Parathyroid adenoma (tissue), 2 donors: ENCODE measurements at regions not wholly inside any gene's neighbourhood (a gene's known extent, or its start where the extent isn't known, plus 50 kb on each side); places are given as distances from the start of the nearest gene placed in this dataset.

Experiments
- H2AFZ ChIP-seq: fragments of 300-600 bp; sonication (generic); one replicate; pipeline ENCODE4 v1.7.0; 2017; ENCODE audit warnings: antibody characterized with exemption, mild to moderate bottlenecking
- H3K27ac ChIP-seq: fragments of 300-600 bp; sonication (generic); one replicate; pipeline ENCODE4 v1.7.0; 2017
- H3K27me3 ChIP-seq: fragments of 300-600 bp; sonication (generic); one replicate; pipeline ENCODE4 v1.7.0; 2017; ENCODE audit warnings: low read length; ENCODE audit not compliant: control insufficient read depth, insufficient read depth
- H3K36me3 ChIP-seq: fragments of 300-600 bp; sonication (generic); one replicate; pipeline ENCODE4 v1.7.0; 2017; ENCODE audit warnings: low read length; ENCODE audit not compliant: control insufficient read depth, insufficient read depth
- H3K4me1 ChIP-seq: fragments of 300-600 bp; sonication (generic); one replicate; pipeline ENCODE4 v1.7.0; 2017; ENCODE audit warnings: control low read depth
- H3K4me2 ChIP-seq: fragments of 300-600 bp; sonication (generic); one replicate; pipeline ENCODE4 v1.7.0; 2017; ENCODE audit warnings: low read length
- H3K4me3 ChIP-seq: fragments of 300-600 bp; sonication (generic); one replicate; pipeline ENCODE4 v1.7.0; 2017; ENCODE audit warnings: low read depth, low read length
- H3K79me2 ChIP-seq: fragments of 300-600 bp; sonication (generic); one replicate; pipeline ENCODE4 v1.7.0; 2017; ENCODE audit warnings: control low read depth
- H3K9ac ChIP-seq: fragments of 300-600 bp; sonication (generic); one replicate; pipeline ENCODE4 v1.7.0; 2017; ENCODE audit warnings: mild to moderate bottlenecking
- H3K9me3 ChIP-seq: fragments of 300-600 bp; sonication (generic); one replicate; pipeline ENCODE4 v1.7.0; 2017; ENCODE audit warnings: low read length; ENCODE audit not compliant: control insufficient read depth
- CTCF ChIP-seq: fragments of 300-600 bp; sonication (generic); IDR thresholded peaks from one replicate; pipeline ENCODE4 v1.7.0; 2017; ENCODE audit warnings: antibody characterized with exemption, mild to moderate bottlenecking
- donor health status: primary hyperparathyroidism.

GRCh38 chr7:13241416-13241815, 554.0 kb downstream of the ARL4A start:
- H3K4me1 ChIP-seq: no peaks in the 10 kb centered on the region
- no peak overlapping the region for H2AFZ ChIP-seq
- no peak for TF ChIP-seq CTCF
- H3K9me3 ChIP-seq: no peaks in the 10 kb centered on the region
- no peak overlapping the region for H3K4me3 ChIP-seq
- H3K79me2 ChIP-seq: no peaks in the 10 kb centered on the region
- H3K9ac ChIP-seq: no peak overlapping the region
- H3K27ac ChIP-seq: no peak overlapping the region
- H3K4me2 ChIP-seq: no peak overlapping the region
- no peaks in the 10 kb centered on the region for H3K36me3 ChIP-seq
- H3K27me3 ChIP-seq: no peaks in the 10 kb centered on the region

- Histone ChIP-seq H3K4me2 (no peak overlapping the region), H3K36me3 (no peaks in the 10 kb centered on the region), H3K27ac (no peak overlapping the region), H3K9ac (no peak overlapping the region), H3K4me1 (no peaks in the 10 kb centered on the region), H3K9me3 (no peaks in the 10 kb centered on the region), H2AFZ (no peak overlapping the region), H3K27me3 (no peaks in the 10 kb centered on the region), H3K4me3 (no peak overlapping the region), H3K79me2 (no peaks in the 10 kb centered on the region)
- no peak for TF ChIP-seq CTCF
These were observed 570.2 kb downstream of the ARL4A start for GRCh38 chr7:13257661-13258060.

- TF ChIP-seq CTCF: no peak
These were observed 571.0 kb downstream of the ARL4A start for GRCh38 chr7:13258386-13258785.

GRCh38 chr7:13259930-13260329, 572.5 kb downstream of the ARL4A start:
- Histone ChIP-seq H3K27me3 (no peaks in the 10 kb centered on the region), H3K4me1 (no peaks in the 10 kb centered on the region), H2AFZ (no peak overlapping the region), H3K4me2 (no peak overlapping the region), H3K9me3 (no peaks in the 10 kb centered on the region), H3K79me2 (no peaks in the 10 kb centered on the region), H3K9ac (no peak overlapping the region), H3K36me3 (no peaks in the 10 kb centered on the region), H3K4me3 (no peak overlapping the region), H3K27ac (no peak overlapping the region)
- TF ChIP-seq CTCF: no peak

More at GRCh38 chr7:13258386-13258785, 571.0 kb downstream of the ARL4A start:
- H3K27me3 ChIP-seq: no peaks in the 10 kb centered on the region
- H3K79me2 ChIP-seq: no peaks in the 10 kb centered on the region
- no peaks in the 10 kb centered on the region for H3K4me1 ChIP-seq
- no peaks in the 10 kb centered on the region for H3K9me3 ChIP-seq
- H3K36me3 ChIP-seq: no peaks in the 10 kb centered on the region
- no peak overlapping the region for H3K27ac ChIP-seq
- H3K9ac ChIP-seq: no peak overlapping the region
- no peak overlapping the region for H3K4me3 ChIP-seq
- H3K4me2 ChIP-seq: no peak overlapping the region
- no peak overlapping the region for H2AFZ ChIP-seq

- Histone ChIP-seq H3K27ac (no peak overlapping the region), H3K9me3 (no peaks in the 10 kb centered on the region), H3K36me3 (no peaks in the 10 kb centered on the region)
These were observed 575.6 kb downstream of the ARL4A start for GRCh38 chr7:13262929-13263530.

More at GRCh38 chr7:13262929-13263530, 575.6 kb downstream of the ARL4A start:
- Histone ChIP-seq H3K4me2 (no peak overlapping the region), H3K9ac (no peak overlapping the region), H2AFZ (no peak overlapping the region), H3K4me3 (no peak overlapping the region), H3K79me2 (no peaks in the 10 kb centered on the region), H3K4me1 (no peaks in the 10 kb centered on the region), H3K27me3 (no peaks in the 10 kb centered on the region)
- TF ChIP-seq CTCF: peak; percentile 41
